WI38 (cell line): ENCODE measurements at regions not wholly inside any gene's neighbourhood (a gene's known extent, or its start where the extent isn't known, plus 50 kb on each side); places are given as distances from the start of the nearest gene placed in this dataset.

ENCODE experiments used
- H3K4me3 ChIP-seq: 2 replicates; pipeline ENCODE4 v1.5.1; 2011; ENCODE audit warnings: low read depth, mild to moderate bottlenecking, control low read depth, low read length
- TF ChIP-seq, protein P1 (sequence below): IDR thresholded peaks from 2 replicates; pipeline ENCODE4 v1.5.1; 2012; ENCODE audit warnings: low read depth, mild to moderate bottlenecking, control low read depth, low read length

DNA sequence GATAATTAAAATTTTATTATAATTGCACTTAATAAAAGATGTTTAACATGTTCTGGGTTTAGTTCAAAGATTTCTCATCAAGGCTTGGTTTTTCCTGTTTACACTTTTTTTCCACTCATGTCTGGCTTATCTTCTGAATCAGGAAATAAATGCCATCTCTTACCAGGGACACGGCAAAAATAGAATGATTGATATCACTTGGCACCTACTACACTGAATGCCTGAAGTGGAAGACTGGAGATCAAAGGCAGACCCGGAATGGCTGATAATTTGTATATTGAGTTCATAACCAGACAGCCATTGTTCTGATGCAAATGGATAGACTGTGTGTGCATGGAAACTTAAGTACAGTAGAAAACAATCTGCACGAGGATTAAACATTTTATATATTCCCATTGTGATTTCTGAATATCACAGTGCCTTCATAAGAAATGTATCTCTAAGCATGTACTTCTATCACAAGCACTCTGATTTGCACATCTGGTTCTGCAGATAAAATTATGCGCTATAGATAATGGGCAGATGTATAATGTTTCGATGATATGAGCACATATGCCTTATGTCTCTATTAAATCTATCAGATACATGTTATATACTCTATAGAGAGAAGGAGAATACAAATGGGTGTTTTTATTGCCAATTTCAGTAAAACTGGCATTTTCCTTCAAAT, 304.8 kb downstream of the RND3 start:
- H3K4me3 ChIP-seq = no peak overlapping the region
- TF ChIP-seq, protein P1, sequence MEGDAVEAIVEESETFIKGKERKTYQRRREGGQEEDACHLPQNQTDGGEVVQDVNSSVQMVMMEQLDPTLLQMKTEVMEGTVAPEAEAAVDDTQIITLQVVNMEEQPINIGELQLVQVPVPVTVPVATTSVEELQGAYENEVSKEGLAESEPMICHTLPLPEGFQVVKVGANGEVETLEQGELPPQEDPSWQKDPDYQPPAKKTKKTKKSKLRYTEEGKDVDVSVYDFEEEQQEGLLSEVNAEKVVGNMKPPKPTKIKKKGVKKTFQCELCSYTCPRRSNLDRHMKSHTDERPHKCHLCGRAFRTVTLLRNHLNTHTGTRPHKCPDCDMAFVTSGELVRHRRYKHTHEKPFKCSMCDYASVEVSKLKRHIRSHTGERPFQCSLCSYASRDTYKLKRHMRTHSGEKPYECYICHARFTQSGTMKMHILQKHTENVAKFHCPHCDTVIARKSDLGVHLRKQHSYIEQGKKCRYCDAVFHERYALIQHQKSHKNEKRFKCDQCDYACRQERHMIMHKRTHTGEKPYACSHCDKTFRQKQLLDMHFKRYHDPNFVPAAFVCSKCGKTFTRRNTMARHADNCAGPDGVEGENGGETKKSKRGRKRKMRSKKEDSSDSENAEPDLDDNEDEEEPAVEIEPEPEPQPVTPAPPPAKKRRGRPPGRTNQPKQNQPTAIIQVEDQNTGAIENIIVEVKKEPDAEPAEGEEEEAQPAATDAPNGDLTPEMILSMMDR = no peak

DNA sequence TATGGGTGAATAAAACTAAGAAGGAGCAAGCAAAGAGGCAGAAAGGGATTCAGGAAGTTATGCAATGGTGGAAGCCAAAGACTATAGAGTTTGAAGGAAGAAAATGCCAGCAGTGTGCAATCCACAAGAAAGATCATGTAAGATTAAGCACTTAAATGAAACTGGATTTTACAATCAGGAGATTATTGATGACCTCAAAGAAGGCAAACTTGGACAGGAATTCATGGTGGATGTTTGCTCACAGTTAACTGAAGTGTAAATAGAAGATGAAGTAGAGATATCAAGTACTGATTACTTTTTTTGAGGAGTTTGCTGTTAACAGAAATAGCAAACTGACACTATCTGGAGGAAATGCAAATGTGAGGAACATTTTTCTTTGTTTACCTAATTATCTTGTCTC, 308.9 kb downstream of the RND3 start:
- TF ChIP-seq, protein P1 = no peak
- no peak overlapping the region for H3K4me3 ChIP-seq

DNA sequence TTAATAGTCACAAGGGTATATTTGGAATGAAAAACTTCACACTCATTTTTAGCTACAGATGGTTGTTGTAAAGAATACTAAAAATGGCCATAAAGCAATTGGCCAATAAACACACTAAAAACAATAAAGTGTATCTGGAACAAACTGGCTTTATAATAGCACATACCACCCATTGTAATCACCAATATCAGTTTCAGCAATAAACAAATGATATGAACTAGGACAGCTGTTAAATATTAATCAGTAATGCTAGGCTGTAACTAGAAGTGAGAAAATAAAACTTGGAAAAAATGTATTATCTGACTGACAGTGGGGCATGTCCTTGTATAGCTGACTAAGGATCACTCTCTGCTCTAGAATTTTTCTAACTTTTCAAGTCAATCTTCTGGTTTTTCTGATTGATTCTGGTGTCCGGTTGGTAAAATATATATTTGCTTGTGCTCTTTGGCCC, 312.5 kb downstream of the RND3 start:
- TF ChIP-seq, protein P1 = no peak
- no peak overlapping the region for H3K4me3 ChIP-seq

DNA sequence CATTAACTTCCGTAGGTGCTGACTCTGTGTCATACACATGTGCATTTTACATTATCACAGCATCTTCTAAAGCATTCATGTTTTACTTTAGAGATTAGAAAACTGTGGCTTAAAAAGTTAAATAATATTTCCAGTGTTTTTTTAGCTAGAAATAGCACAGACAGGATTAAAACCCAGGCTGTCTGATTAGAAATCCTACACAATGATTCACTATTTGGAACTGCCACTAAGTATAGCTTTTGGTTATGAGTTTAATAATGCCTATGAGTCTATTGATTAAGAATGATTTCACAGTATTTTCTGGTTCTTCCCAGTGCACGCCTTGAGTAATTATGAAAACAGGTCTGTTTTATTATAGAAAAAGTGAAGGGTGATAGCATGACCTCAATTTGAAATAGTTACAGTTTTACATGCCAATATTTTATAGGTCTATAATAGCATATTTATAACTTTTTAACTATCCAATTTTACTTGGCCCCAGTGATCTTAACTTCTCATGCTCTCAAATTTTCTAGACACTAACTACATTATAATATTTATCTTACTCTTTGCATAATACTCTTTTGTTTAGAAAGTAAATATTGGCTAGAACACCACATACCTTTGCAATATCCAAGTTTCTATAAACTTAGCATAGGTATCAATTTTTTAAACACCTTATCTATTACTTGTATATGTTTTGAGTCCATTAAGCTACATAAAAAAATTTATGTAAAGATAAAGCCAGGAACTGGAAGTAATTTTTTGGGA, 313.2 kb downstream of the RND3 start:
- no peak overlapping the region for H3K4me3 ChIP-seq
- TF ChIP-seq, protein P1 = no peak

DNA sequence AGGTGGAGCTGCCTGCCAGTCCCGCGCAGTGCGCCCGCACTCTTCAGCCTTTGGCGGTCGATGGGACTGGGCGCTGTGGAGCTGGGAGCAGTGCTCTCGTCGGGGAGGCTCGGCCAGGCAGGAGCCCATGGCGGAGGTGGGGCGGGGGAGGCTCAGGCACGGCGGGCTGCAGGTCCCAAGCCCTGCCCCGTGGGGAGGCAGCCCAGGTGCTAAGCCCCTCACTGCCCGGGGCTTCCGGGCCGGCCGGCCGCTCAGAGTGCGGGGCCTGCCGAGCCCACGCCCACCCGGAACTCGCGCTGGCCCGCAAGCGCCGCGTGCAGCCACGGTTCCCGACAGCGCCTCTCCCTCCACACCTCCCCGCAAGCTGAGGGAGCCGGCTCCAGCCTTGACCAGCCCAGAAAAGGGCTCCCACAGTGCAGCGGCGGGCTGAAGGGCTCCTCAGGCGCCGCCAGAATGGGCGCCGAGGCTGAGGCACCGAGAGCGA, 316.4 kb downstream of the RND3 start:
- H3K4me3 ChIP-seq = no peak overlapping the region
- TF ChIP-seq, protein P1 = no peak

DNA sequence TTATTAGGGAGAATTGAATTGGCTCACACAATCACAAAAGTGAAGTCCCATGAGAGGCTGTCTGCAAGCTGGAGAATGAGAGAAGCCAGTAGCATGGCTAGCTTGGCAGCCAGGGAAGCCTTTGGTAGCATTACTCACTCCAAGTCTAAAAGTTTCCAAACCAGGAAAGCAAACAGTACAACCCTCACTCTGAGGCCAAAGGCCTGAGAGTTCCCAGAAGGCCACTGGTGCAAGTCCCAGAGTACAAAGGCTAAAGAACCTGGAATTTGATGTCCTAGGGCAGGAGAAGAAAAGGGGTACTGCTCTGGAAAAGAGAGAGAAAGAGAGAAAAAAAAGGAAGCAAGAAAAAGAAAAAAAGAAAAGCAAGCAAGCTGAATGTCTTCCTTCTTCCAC, 318.2 kb downstream of the RND3 start:
- TF ChIP-seq, protein P1 = no peak
- no peak overlapping the region for H3K4me3 ChIP-seq
